Glutamatergic neuron (in vitro differentiated cells): ENCODE measurements at regions not wholly inside any gene's neighbourhood (a gene's known extent, or its start where the extent isn't known, plus 50 kb on each side); places are given as distances from the start of the nearest gene placed in this dataset.
A peak's percentile ranks its signal among the peaks of the same experiment; 100 is the strongest.

Source experiments
- DNase-seq: peaks from one replicate; pipeline ENCODE4 v3.0.0; 2022
- H3K27ac Mint-ChIP-seq: one replicate; pipeline ENCODE4 v1.8.0; 2020; ENCODE audit warnings: mild to moderate bottlenecking, mixed read lengths, inconsistent platforms; ENCODE audit not compliant: unreplicated experiment
- H3K27me3 Mint-ChIP-seq: one replicate; pipeline ENCODE4 v1.8.0; 2020; ENCODE audit warnings: mild to moderate bottlenecking, moderate library complexity, mixed read lengths, inconsistent platforms; ENCODE audit not compliant: unreplicated experiment
- H3K36me3 Mint-ChIP-seq: one replicate; pipeline ENCODE4 v1.8.0; 2020; ENCODE audit warnings: mild to moderate bottlenecking, mixed read lengths, inconsistent platforms; ENCODE audit not compliant: unreplicated experiment
- H3K4me1 Mint-ChIP-seq: one replicate; pipeline ENCODE4 v1.8.0; 2020; ENCODE audit warnings: mild to moderate bottlenecking, low read depth, mixed read lengths, inconsistent platforms; ENCODE audit not compliant: unreplicated experiment
- H3K4me3 Mint-ChIP-seq: one replicate; pipeline ENCODE4 v1.8.0; 2020; ENCODE audit warnings: mild to moderate bottlenecking, mixed read lengths, inconsistent platforms; ENCODE audit not compliant: unreplicated experiment
- H3K9me3 Mint-ChIP-seq: one replicate; pipeline ENCODE4 v1.8.0; 2020; ENCODE audit warnings: mild to moderate bottlenecking, moderate library complexity, mixed read lengths, inconsistent platforms; ENCODE audit not compliant: unreplicated experiment
- TF ChIP-seq, protein P1 (sequence below): fragments of 200-600 bp; sonication (generic); IDR thresholded peaks from one replicate; pipeline ENCODE4 v1.5.0; 2021; ENCODE audit not compliant: partially characterized antibody, unreplicated experiment

DNA sequence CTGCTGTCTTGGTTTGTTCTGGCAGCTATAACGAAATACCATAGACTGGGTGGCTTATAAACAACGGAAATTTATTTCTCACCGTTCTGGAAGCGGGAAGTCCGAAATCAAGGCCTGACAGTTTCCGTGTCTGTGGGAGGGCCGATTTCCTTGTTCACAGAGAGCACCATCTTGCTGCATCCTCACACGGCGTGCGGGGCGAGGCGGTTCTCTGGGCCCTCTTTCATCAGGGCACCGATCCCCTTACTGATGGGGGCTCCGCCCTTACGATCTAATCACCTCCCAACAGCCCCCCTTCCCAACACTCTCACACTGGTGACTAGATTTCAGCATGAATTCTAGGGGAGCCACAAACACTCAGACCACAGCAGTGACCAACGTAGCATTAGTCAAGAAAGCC, 578.3 kb upstream of the FAT1 start:
- TF ChIP-seq, protein P1, sequence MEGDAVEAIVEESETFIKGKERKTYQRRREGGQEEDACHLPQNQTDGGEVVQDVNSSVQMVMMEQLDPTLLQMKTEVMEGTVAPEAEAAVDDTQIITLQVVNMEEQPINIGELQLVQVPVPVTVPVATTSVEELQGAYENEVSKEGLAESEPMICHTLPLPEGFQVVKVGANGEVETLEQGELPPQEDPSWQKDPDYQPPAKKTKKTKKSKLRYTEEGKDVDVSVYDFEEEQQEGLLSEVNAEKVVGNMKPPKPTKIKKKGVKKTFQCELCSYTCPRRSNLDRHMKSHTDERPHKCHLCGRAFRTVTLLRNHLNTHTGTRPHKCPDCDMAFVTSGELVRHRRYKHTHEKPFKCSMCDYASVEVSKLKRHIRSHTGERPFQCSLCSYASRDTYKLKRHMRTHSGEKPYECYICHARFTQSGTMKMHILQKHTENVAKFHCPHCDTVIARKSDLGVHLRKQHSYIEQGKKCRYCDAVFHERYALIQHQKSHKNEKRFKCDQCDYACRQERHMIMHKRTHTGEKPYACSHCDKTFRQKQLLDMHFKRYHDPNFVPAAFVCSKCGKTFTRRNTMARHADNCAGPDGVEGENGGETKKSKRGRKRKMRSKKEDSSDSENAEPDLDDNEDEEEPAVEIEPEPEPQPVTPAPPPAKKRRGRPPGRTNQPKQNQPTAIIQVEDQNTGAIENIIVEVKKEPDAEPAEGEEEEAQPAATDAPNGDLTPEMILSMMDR = no peak
- Mint-ChIP-seq H3K27me3 (no peaks in the 10 kb centered on the region), H3K36me3 (peaks cover 17% of the 10 kb centered on the region), H3K4me3 (no peak overlapping the region), H3K4me1 (no peaks in the 10 kb centered on the region), H3K27ac (no peak overlapping the region), H3K9me3 (peaks cover 3% of the 10 kb centered on the region)
- DNase-seq = no peak

DNA sequence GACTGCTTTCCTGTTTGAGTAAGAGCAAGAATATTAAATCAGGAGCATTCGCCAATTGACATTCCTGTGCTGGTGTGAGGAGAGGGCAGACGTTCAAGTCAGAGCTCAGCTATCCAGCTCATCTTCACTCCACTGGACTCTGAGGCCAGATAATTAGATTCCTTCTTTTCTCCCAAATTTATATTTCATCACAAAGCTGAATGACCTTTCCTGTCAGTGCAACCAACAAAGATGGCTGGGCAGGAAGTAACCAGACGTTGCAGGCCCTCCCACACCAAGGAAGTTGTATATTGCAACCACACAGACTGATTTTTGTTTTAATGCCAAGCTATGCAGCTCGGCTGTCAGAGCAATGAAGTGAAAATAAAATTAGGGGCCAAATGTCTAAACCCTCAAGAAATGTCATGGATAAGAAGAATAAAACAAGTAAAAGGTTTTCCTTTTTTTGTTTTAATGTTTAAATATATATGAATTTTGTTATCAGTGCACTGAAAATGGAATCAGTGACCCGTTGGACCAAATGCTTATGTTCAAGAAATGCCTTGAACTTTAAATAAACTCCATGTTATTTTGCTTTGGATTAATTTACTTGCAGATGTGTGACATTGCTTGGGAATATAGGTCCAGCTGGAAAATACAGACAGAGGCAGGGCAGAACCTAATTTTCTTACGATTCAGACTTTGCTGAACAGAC, 578.9 kb upstream of the FAT1 start:
- Mint-ChIP-seq H3K27ac (no peak overlapping the region), H3K27me3 (no peaks in the 10 kb centered on the region), H3K4me1 (no peaks in the 10 kb centered on the region), H3K36me3 (peaks cover 11% of the 10 kb centered on the region), H3K4me3 (no peak overlapping the region), H3K9me3 (no peaks in the 10 kb centered on the region)
- TF ChIP-seq, protein P1 = no peak
- DNase-seq = no peak

DNA sequence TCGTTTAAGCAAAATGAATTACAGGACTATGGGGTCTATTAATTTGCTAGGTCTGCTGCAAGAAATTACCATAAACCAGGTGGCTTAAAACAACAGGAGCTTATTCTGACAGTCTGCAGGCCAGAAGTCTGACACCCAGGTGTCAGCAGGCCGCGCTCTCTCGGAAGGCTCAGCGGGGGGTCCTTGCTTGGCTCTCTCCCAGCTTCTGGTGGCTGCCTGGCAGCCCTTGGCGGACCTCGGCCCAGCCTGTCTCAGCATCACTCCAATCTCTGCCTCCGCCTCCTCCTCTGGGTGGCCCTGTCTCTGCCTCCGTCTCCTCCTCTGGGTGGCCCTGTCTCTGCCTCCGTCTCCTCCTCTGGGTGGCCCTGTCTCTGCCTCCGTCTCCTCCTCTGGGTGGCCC, 580.5 kb upstream of the FAT1 start:
- Mint-ChIP-seq H3K4me3 (no peak overlapping the region), H3K9me3 (no peaks in the 10 kb centered on the region), H3K27ac (no peak overlapping the region), H3K36me3 (peaks cover 4% of the 10 kb centered on the region), H3K27me3 (no peaks in the 10 kb centered on the region), H3K4me1 (no peaks in the 10 kb centered on the region)
- TF ChIP-seq, protein P1 = no peak
- DNase-seq = peak; percentile 18

DNA sequence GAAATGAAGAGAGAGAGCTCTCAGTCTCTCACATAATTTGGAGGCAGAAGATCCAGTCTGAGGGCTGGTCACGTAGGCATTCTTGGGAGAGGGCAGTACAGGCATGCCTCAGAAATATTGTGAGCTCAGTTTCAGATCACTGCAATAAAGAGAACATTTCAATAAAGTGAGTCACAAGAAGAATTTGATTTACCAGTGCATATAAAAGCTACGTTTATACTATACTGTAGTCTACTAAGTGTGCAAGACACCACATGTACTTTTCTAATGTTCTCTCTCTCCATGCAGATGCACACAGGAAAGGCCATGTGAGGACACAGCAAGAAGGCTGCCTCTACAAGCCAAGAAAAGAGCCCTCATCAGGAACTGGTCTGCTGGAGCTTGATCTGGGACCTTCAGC, 583.5 kb upstream of the FAT1 start:
- TF ChIP-seq, protein P1 = no peak
- DNase-seq = no peak
- Mint-ChIP-seq H3K4me1 (no peaks in the 10 kb centered on the region), H3K36me3 (peaks cover 10% of the 10 kb centered on the region), H3K4me3 (no peak overlapping the region), H3K27ac (no peak overlapping the region), H3K9me3 (no peaks in the 10 kb centered on the region), H3K27me3 (peaks cover 4% of the 10 kb centered on the region)

DNA sequence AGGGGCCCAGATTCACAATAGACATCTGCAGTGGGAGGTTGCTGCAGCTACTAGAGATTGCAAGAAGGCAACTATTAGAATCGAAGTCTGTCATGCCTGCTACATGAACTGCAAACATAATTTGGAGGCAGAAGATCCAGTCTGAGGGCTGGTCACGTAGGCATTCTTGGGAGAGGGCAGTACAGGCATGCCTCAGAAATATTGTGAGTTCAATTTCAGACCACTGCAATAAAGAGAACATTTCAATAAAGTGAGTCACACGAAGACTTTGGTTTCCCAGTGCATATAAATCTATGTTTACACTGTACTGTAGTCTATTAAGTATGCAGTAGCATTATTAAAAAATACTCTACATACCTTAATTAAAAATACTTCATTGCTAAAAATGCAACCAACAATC, 585.8 kb upstream of the FAT1 start:
- Mint-ChIP-seq H3K4me3 (no peak overlapping the region), H3K27ac (no peak overlapping the region), H3K4me1 (no peaks in the 10 kb centered on the region), H3K36me3 (peaks cover 10% of the 10 kb centered on the region), H3K27me3 (peaks cover 4% of the 10 kb centered on the region), H3K9me3 (no peaks in the 10 kb centered on the region)
- no peak for DNase-seq
- TF ChIP-seq, protein P1 = no peak
